ENCODE measurements at regions not wholly inside any gene's neighbourhood (a gene's known extent, or its start where the extent isn't known, plus 50 kb on each side); places are given as distances from the start of the nearest gene placed in this dataset.

DNA sequence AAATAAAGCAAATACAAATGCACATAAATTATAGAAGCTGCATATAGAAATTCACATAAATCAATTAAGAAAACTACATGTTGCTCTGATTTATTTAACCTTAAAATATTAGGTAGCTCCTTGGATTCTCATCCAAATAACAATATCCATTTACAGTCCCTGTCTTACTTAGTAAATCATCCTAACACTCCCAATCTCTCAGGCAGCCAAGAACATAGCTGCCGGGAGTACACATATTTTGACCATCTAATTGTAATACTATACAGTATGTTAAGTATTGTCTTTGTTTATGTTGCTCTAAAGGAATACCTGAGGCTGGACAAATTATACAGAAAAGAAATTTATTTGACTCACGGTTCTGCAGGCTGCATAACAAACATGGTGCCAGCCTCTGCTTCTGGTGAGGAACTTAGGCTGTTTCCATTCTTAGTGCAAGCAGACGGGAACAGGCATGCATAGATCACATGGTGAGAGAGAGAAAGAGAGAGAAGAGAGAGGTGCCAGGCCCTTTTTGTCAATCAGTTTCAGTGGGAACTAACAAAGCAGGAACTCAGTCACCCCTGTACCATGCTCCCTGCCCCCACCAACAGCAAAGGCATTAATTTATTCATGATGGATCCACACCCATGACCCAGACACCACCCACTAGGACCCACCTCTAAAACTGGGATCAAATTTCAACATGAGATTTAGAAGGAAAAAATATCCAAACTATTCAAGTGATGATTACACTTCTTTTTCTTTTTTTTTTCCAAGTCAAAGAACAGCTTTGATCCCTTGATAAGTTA lies 614.8 kb upstream of the TECRL start:
- DNase-seq: no peak

GRCh38 chr4:65023081-65023480 lies 613.8 kb upstream of the TECRL start:
- H3K27ac ChIP-seq (ENCODE audit: low read depth, low read length): no peak overlapping the region
- H3K79me1 ChIP-seq (ENCODE audit: low read length): no peaks in the 10 kb centered on the region
- no peaks in the 10 kb centered on the region for H3K79me2 ChIP-seq (ENCODE audit: control insufficient read depth, insufficient read depth, low read length)
- no peak for DNase-seq
- no peaks in the 10 kb centered on the region for H3K4me1 ChIP-seq (ENCODE audit: control insufficient read depth, low read depth, low read length)
- H2BK5ac ChIP-seq (ENCODE audit: low read length): no peak overlapping the region
- no peaks in the 10 kb centered on the region for H3K36me3 ChIP-seq (ENCODE audit: control insufficient read depth, insufficient read depth, low read length)
- no peak overlapping the region for H4K5ac ChIP-seq (ENCODE audit: low read length)
- no CpG with 5 or more reads among the region's 6 CpGs for WGBS (ENCODE audit: extremely low coverage, insufficient coverage, low lambda C conversion rate)
- no peak overlapping the region for H3K23ac ChIP-seq (ENCODE audit: low read length)
- no peak overlapping the region for H2BK15ac ChIP-seq (replicated peaks; ENCODE audit: low read depth)
- H4K8ac ChIP-seq (ENCODE audit: low read depth, low read length): no peak overlapping the region
- no peak overlapping the region for H3K4me2 ChIP-seq (ENCODE audit: low read length)
- no peak overlapping the region for H3K4ac ChIP-seq (ENCODE audit: low read depth, low read length)
- no peak overlapping the region for H3K18ac ChIP-seq (ENCODE audit: low read length)
- H2BK120ac ChIP-seq (ENCODE audit: low read depth, low read length): no peak overlapping the region
- H2AK5ac ChIP-seq (ENCODE audit: low read length): no peak overlapping the region
- no peak overlapping the region for H3K9ac ChIP-seq (ENCODE audit: low read length)
- H3K4me3 ChIP-seq (ENCODE audit: low read length): no peak overlapping the region
- H3K27me3 ChIP-seq (ENCODE audit: insufficient read depth, low read length, poor library complexity): no peaks in the 10 kb centered on the region
- H3K56ac ChIP-seq (ENCODE audit: low read length): no peak overlapping the region

More for the DNA sequence above, 614.8 kb upstream of the TECRL start:
- Histone ChIP-seq H3K27me3 (ENCODE audit: insufficient read depth, low read length, poor library complexity) (no peaks in the 10 kb centered on the region), H3K36me3 (ENCODE audit: control insufficient read depth, insufficient read depth, low read length) (no peaks in the 10 kb centered on the region), H3K4me2 (ENCODE audit: low read length) (no peak overlapping the region), H4K8ac (ENCODE audit: low read depth, low read length) (no peak overlapping the region), H3K79me2 (ENCODE audit: control insufficient read depth, insufficient read depth, low read length) (no peaks in the 10 kb centered on the region), H3K23ac (ENCODE audit: low read length) (no peak overlapping the region), H2BK15ac (replicated peaks; ENCODE audit: low read depth) (no peak overlapping the region), H3K9ac (ENCODE audit: low read length) (no peak overlapping the region), H3K18ac (ENCODE audit: low read length) (no peak overlapping the region), H3K4ac (ENCODE audit: low read depth, low read length) (no peak overlapping the region), H3K4me3 (ENCODE audit: low read length) (no peak overlapping the region), H3K27ac (ENCODE audit: low read depth, low read length) (no peak overlapping the region), H2AK5ac (ENCODE audit: low read length) (no peak overlapping the region), H3K79me1 (ENCODE audit: low read length) (no peaks in the 10 kb centered on the region), H3K4me1 (ENCODE audit: control insufficient read depth, low read depth, low read length) (no peaks in the 10 kb centered on the region), H3K56ac (ENCODE audit: low read length) (no peak overlapping the region), H4K5ac (ENCODE audit: low read length) (no peak overlapping the region), H2BK120ac (ENCODE audit: low read depth, low read length) (no peak overlapping the region), H2BK5ac (ENCODE audit: low read length) (no peak overlapping the region)
- WGBS (ENCODE audit: extremely low coverage, insufficient coverage, low lambda C conversion rate): no CpG with 5 or more reads among the region's 3 CpGs

DNA sequence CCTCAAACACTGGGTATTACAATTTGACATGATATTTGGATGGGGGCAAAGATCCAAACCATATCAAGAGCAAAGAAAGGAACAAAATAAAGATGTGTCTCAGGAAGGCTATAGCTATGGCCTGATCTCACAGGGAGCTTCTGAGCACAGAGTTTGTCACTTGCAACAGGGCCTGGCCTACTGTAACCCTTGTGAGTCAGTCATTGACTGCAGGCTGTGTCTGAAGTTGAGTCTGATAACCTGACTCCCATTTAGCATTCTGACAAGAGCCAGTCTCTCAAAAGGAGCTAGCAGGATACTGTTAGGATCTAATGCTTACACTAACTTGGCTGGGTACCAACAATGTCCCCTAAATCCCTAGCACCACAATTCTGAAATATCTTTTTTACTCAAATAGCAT lies 612.5 kb upstream of the TECRL start:
- Histone ChIP-seq H3K79me2 (ENCODE audit: control insufficient read depth, insufficient read depth, low read length) (no peaks in the 10 kb centered on the region), H3K4me2 (ENCODE audit: low read length) (no peak overlapping the region), H2AK5ac (ENCODE audit: low read length) (no peak overlapping the region), H3K56ac (ENCODE audit: low read length) (no peak overlapping the region), H3K4me1 (ENCODE audit: control insufficient read depth, low read depth, low read length) (no peaks in the 10 kb centered on the region), H3K23ac (ENCODE audit: low read length) (no peak overlapping the region), H3K79me1 (ENCODE audit: low read length) (no peaks in the 10 kb centered on the region), H3K27me3 (ENCODE audit: insufficient read depth, low read length, poor library complexity) (no peaks in the 10 kb centered on the region), H2BK5ac (ENCODE audit: low read length) (no peak overlapping the region), H3K9ac (ENCODE audit: low read length) (no peak overlapping the region), H2BK15ac (replicated peaks; ENCODE audit: low read depth) (no peak overlapping the region), H2BK120ac (ENCODE audit: low read depth, low read length) (no peak overlapping the region), H3K27ac (ENCODE audit: low read depth, low read length) (no peak overlapping the region), H3K4me3 (ENCODE audit: low read length) (no peak overlapping the region), H3K18ac (ENCODE audit: low read length) (no peak overlapping the region), H4K8ac (ENCODE audit: low read depth, low read length) (no peak overlapping the region), H3K36me3 (ENCODE audit: control insufficient read depth, insufficient read depth, low read length) (no peaks in the 10 kb centered on the region), H4K5ac (ENCODE audit: low read length) (no peak overlapping the region), H3K4ac (ENCODE audit: low read depth, low read length) (no peak overlapping the region)
- no peak for DNase-seq

GRCh38 chr4:65021149-65021548 lies 611.9 kb upstream of the TECRL start:
- no peak overlapping the region for H4K5ac ChIP-seq (ENCODE audit: low read length)

GRCh38 chr4:65019775-65020174 lies 610.5 kb upstream of the TECRL start:
- H2BK5ac ChIP-seq (ENCODE audit: low read length): no peak overlapping the region
- no peak overlapping the region for H2AK5ac ChIP-seq (ENCODE audit: low read length)
- H2BK120ac ChIP-seq (ENCODE audit: low read depth, low read length): no peak overlapping the region
- DNase-seq: no peak
- no peaks in the 10 kb centered on the region for H3K27me3 ChIP-seq (ENCODE audit: insufficient read depth, low read length, poor library complexity)
- H3K4ac ChIP-seq (ENCODE audit: low read depth, low read length): no peak overlapping the region
- no peaks in the 10 kb centered on the region for H3K36me3 ChIP-seq (ENCODE audit: control insufficient read depth, insufficient read depth, low read length)
- no peaks in the 10 kb centered on the region for H3K4me1 ChIP-seq (ENCODE audit: control insufficient read depth, low read depth, low read length)
- H3K9ac ChIP-seq (ENCODE audit: low read length): no peak overlapping the region
- no peak overlapping the region for H3K23ac ChIP-seq (ENCODE audit: low read length)
- no peak overlapping the region for H3K4me3 ChIP-seq (ENCODE audit: low read length)
- no peak overlapping the region for H3K18ac ChIP-seq (ENCODE audit: low read length)
- WGBS (ENCODE audit: extremely low coverage, insufficient coverage, low lambda C conversion rate): no CpG with 5 or more reads among the region's 3 CpGs
- H3K79me1 ChIP-seq (ENCODE audit: low read length): no peaks in the 10 kb centered on the region
- no peaks in the 10 kb centered on the region for H3K79me2 ChIP-seq (ENCODE audit: control insufficient read depth, insufficient read depth, low read length)
- H4K8ac ChIP-seq (ENCODE audit: low read depth, low read length): no peak overlapping the region
- no peak overlapping the region for H3K56ac ChIP-seq (ENCODE audit: low read length)
- H2BK15ac ChIP-seq (replicated peaks; ENCODE audit: low read depth): no peak overlapping the region
- no peak overlapping the region for H3K27ac ChIP-seq (ENCODE audit: low read depth, low read length)
- no peak overlapping the region for H3K4me2 ChIP-seq (ENCODE audit: low read length)
- H4K5ac ChIP-seq (ENCODE audit: low read length): no peak overlapping the region

More at GRCh38 chr4:65021149-65021548, 611.9 kb upstream of the TECRL start:
- Histone ChIP-seq H3K4me2 (ENCODE audit: low read length) (no peak overlapping the region), H2BK120ac (ENCODE audit: low read depth, low read length) (no peak overlapping the region), H3K79me1 (ENCODE audit: low read length) (no peaks in the 10 kb centered on the region), H3K23ac (ENCODE audit: low read length) (no peak overlapping the region), H3K9ac (ENCODE audit: low read length) (no peak overlapping the region), H3K27ac (ENCODE audit: low read depth, low read length) (no peak overlapping the region), H3K79me2 (ENCODE audit: control insufficient read depth, insufficient read depth, low read length) (no peaks in the 10 kb centered on the region), H3K4ac (ENCODE audit: low read depth, low read length) (no peak overlapping the region), H4K8ac (ENCODE audit: low read depth, low read length) (no peak overlapping the region), H2BK15ac (replicated peaks; ENCODE audit: low read depth) (no peak overlapping the region), H3K36me3 (ENCODE audit: control insufficient read depth, insufficient read depth, low read length) (no peaks in the 10 kb centered on the region), H3K18ac (ENCODE audit: low read length) (no peak overlapping the region), H3K4me1 (ENCODE audit: control insufficient read depth, low read depth, low read length) (no peaks in the 10 kb centered on the region), H3K27me3 (ENCODE audit: insufficient read depth, low read length, poor library complexity) (no peaks in the 10 kb centered on the region), H2AK5ac (ENCODE audit: low read length) (no peak overlapping the region), H3K56ac (ENCODE audit: low read length) (no peak overlapping the region), H3K4me3 (ENCODE audit: low read length) (no peak overlapping the region), H2BK5ac (ENCODE audit: low read length) (no peak overlapping the region)
- WGBS (ENCODE audit: extremely low coverage, insufficient coverage, low lambda C conversion rate): 100% methylated on average over 1 of the region's 2 CpGs
- DNase-seq: no peak

DNA sequence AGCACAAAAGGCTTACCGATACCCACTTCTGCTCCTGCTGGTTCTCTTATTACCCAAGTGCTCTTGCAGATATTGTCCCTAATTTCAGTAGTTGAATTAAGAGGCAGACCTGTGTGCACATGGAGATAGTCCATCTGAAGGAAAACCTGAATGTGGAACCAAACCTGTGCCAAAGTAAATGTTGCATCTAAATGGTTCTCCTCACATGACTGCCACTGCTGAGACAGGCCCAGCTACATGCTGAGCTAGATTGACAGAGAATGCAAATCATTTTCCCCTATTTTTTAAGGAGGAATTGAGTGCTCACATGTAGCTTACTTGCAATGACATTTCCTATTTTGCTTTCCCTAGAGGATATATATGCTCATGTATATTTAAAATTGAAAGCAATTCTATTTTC lies 609.1 kb upstream of the TECRL start:
- H3K56ac ChIP-seq (ENCODE audit: low read length): no peak overlapping the region
- WGBS (ENCODE audit: extremely low coverage, insufficient coverage, low lambda C conversion rate): no CpG with 5 or more reads among the region's 1 CpG
- no peaks in the 10 kb centered on the region for H3K79me2 ChIP-seq (ENCODE audit: control insufficient read depth, insufficient read depth, low read length)
- H4K8ac ChIP-seq (ENCODE audit: low read depth, low read length): no peak overlapping the region
- no peak overlapping the region for H3K18ac ChIP-seq (ENCODE audit: low read length)
- H3K4ac ChIP-seq (ENCODE audit: low read depth, low read length): no peak overlapping the region
- no peak overlapping the region for H3K9ac ChIP-seq (ENCODE audit: low read length)
- H3K4me1 ChIP-seq (ENCODE audit: control insufficient read depth, low read depth, low read length): no peaks in the 10 kb centered on the region
- H3K27me3 ChIP-seq (ENCODE audit: insufficient read depth, low read length, poor library complexity): no peaks in the 10 kb centered on the region
- H3K4me3 ChIP-seq (ENCODE audit: low read length): no peak overlapping the region
- no peaks in the 10 kb centered on the region for H3K36me3 ChIP-seq (ENCODE audit: control insufficient read depth, insufficient read depth, low read length)
- H3K23ac ChIP-seq (ENCODE audit: low read length): no peak overlapping the region
- no peak overlapping the region for H3K4me2 ChIP-seq (ENCODE audit: low read length)
- no peak overlapping the region for H3K27ac ChIP-seq (ENCODE audit: low read depth, low read length)
- no peaks in the 10 kb centered on the region for H3K79me1 ChIP-seq (ENCODE audit: low read length)
- no peak overlapping the region for H2BK5ac ChIP-seq (ENCODE audit: low read length)
- no peak overlapping the region for H2BK15ac ChIP-seq (replicated peaks; ENCODE audit: low read depth)
- no peak overlapping the region for H2AK5ac ChIP-seq (ENCODE audit: low read length)
- no peak overlapping the region for H2BK120ac ChIP-seq (ENCODE audit: low read depth, low read length)
- H4K5ac ChIP-seq (ENCODE audit: low read length): no peak overlapping the region
- DNase-seq: no peak
